ENCODE measurements at regions not wholly inside any gene's neighbourhood (a gene's known extent, or its start where the extent isn't known, plus 50 kb on each side); places are given as distances from the start of the nearest gene placed in this dataset.

DNA sequence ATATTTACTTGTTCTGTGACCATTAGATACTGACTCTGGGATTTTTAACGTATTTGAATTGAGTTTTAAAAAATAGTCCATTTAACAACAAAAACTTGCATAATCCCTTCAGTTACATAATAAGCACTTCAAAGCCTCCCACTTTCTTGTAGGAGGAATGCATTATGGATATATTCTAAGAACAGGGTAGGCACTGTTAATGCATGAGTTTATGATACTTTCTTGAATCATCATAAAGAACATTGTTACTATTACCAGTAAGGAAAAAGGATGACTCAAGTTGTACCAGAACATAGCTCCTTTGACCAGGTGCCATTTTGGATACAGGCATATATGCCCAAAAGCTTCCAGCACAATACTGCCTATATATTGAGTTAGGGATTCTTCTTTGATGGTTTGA is 671.4 kb downstream of the GALC start:
- no peak overlapping the region for H3K9ac ChIP-seq (replicated peaks; ENCODE audit: extremely low read depth, insufficient read depth, low read length)
- H3K9me1 ChIP-seq (replicated peaks; ENCODE audit: control insufficient read depth, extremely low read depth, insufficient read depth, low read length): no peaks in the 10 kb centered on the region
- no peak overlapping the region for H3K4me3 ChIP-seq (replicated peaks in 1 of 3; ENCODE audit: insufficient read depth in 1 of 3, low read depth in 1 of 3, low read length in 3 of 3)
- H3K4me2 ChIP-seq (ENCODE audit: insufficient read depth, low read length): no peak overlapping the region
- POLR2A ChIA-PET: no interaction called here
- CTCF ChIA-PET: no interaction called here
- no peak overlapping the region for H3K27ac ChIP-seq (ENCODE audit: insufficient read depth, low read depth, low read length)
- H3K27me3 ChIP-seq (ENCODE audit: control insufficient read depth in 2 of 2, insufficient read depth in 2 of 2, low read length in 2 of 2): no peaks in the 10 kb centered on the region
- H3K9me3 ChIP-seq (replicated peaks; ENCODE audit: control insufficient read depth, insufficient read depth, low read length): peaks cover 5% of the 10 kb centered on the region
- H3K79me2 ChIP-seq (ENCODE audit: control insufficient read depth, insufficient read depth, low read length): no peaks in the 10 kb centered on the region
- dilution Hi-C loops (cut with MboI; ENCODE audit: extremely low pct_ligation_motif_present, low sequenced_read_pairs) (no loop called here), intact Hi-C loops (cut with micrococcal nuclease) (no loop called here)
- FAIRE-seq (no peak), DNase-seq (ENCODE audit: low read depth, low spot score) (no peak)
- H3K4me1 ChIP-seq (ENCODE audit: control insufficient read depth, extremely low read depth, insufficient read depth, low read length): no peaks in the 10 kb centered on the region
- TF ChIP-seq EZH2 (IDR thresholded peaks at IDR 0.05; ENCODE audit: borderline replicate concordance, low read depth, low read length, severe bottlenecking) (no peak), JUN (IDR thresholded peaks at IDR 0.05; ENCODE audit: borderline replicate concordance, insufficient read depth, insufficient read length, low read depth) (no peak), POLR2A (IDR thresholded peaks at IDR 0.05; ENCODE audit: low read depth, low read length) (no peak), GATA2 (IDR thresholded peaks at IDR 0.05; ENCODE audit: insufficient read depth, insufficient read length, low read depth, low read length) (no peak), FOS (IDR thresholded peaks at IDR 0.05; ENCODE audit: borderline replicate concordance, insufficient read depth, low read length) (no peak), MYC (IDR thresholded peaks at IDR 0.05; ENCODE audit: low read depth, low read length) (no peak), POLR2AphosphoS5 (IDR thresholded peaks at IDR 0.05; ENCODE audit: insufficient read depth, low read depth, low read length) (no peak)
- TF ChIP-seq, protein P1, sequence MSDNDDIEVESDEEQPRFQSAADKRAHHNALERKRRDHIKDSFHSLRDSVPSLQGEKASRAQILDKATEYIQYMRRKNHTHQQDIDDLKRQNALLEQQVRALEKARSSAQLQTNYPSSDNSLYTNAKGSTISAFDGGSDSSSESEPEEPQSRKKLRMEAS (IDR thresholded peaks at IDR 0.05; ENCODE audit: insufficient read depth, insufficient read length): no peak
- TF ChIP-seq, protein P2, sequence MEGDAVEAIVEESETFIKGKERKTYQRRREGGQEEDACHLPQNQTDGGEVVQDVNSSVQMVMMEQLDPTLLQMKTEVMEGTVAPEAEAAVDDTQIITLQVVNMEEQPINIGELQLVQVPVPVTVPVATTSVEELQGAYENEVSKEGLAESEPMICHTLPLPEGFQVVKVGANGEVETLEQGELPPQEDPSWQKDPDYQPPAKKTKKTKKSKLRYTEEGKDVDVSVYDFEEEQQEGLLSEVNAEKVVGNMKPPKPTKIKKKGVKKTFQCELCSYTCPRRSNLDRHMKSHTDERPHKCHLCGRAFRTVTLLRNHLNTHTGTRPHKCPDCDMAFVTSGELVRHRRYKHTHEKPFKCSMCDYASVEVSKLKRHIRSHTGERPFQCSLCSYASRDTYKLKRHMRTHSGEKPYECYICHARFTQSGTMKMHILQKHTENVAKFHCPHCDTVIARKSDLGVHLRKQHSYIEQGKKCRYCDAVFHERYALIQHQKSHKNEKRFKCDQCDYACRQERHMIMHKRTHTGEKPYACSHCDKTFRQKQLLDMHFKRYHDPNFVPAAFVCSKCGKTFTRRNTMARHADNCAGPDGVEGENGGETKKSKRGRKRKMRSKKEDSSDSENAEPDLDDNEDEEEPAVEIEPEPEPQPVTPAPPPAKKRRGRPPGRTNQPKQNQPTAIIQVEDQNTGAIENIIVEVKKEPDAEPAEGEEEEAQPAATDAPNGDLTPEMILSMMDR (IDR thresholded peaks at IDR 0.05; ENCODE audit: extremely low read depth in 1 of 2, insufficient read depth in 1 of 2, low read depth in 1 of 2, low read length in 2 of 2): no peak
- no peaks in the 10 kb centered on the region for H3K36me3 ChIP-seq (ENCODE audit: control insufficient read depth in 2 of 2, extremely low read depth in 1 of 2, insufficient read depth in 2 of 2, low read length in 2 of 2)
- H4K20me1 ChIP-seq (replicated peaks; ENCODE audit: control insufficient read depth, extremely low read depth, insufficient read depth, low read length): no peaks in the 10 kb centered on the region
- no peak overlapping the region for H2AFZ ChIP-seq (ENCODE audit: low read depth, low read length)
- no TSS peak for BruUV-seq (replicated peaks)
